H54 (cell line): ENCODE measurements at regions not wholly inside any gene's neighbourhood (a gene's known extent, or its start where the extent isn't known, plus 50 kb on each side); places are given as distances from the start of the nearest gene placed in this dataset.

Experiments
- DNase-seq: peaks from one replicate; pipeline ENCODE4 v3.0.0; 2011; ENCODE audit warnings: low spot score, mixed read lengths; ENCODE audit not compliant: insufficient read length
- FAIRE-seq: peaks from 3 replicates; lab custom pipeline; 2011; peaks lifted over from hg19 to GRCh38; lab: Jason Lieb, UNC
- POLR2A ChIP-seq: IDR thresholded peaks from 2 replicates; pipeline ENCODE4 v1.6.1; 2011; ENCODE audit warnings: low read depth, mild to moderate bottlenecking, low read length

GRCh38 chr3:87175732-87176131 lies 51.4 kb upstream of the CHMP2B start:
- DNase-seq, result no peak
- FAIRE-seq, result no peak
- no peak for TF ChIP-seq POLR2A

GRCh38 chr3:87173776-87174175 lies 53.3 kb upstream of the CHMP2B start:
- DNase-seq, result no peak
- TF ChIP-seq POLR2A, result no peak
- no peak for FAIRE-seq

DNA sequence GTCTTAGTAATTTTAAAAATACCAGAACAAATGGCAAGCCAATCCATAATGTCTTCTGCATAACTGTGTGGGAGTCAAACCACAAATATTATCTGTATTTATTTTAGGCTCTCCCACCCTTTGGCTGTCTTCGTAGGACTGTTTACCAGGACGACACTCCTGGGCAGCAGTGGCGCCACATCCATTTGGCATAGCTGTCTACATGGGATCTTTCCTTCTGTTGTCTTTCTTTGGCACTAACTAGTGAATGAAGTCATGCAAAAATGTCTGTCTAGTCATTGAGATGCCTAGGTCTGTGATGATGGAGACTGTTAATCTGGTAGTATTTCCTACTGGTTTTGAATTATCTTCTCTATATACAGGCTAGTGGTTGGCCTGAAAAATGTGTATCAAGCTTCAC lies 54.0 kb upstream of the CHMP2B start:
- no peak for TF ChIP-seq POLR2A
- FAIRE-seq (no peak), DNase-seq (no peak)

- no peak for TF ChIP-seq POLR2A
- FAIRE-seq (peak; percentile 97), DNase-seq (no peak)
Observed at GRCh38 chr3:87167628-87168456, 59.3 kb upstream of the CHMP2B start.

DNA sequence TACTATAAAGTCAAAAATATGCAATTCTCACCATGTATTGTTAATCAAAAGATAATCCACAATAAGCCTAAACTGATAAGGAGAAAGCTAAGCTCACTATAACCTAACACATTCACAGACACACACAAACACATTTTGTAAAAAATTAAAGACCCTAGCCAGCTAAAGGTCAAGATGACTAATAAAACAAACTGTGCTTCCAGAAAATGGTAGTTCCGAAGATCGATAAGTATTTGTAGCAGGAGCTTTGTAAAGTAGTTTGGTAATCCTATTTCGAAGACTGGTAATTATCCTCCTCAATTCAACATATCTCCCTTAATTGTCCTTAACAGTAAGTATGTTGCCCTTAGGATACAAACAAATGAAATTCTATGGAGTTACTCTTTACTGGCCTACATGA lies 62.9 kb upstream of the CHMP2B start:
- FAIRE-seq (no peak), DNase-seq (no peak)
- TF ChIP-seq POLR2A, result no peak

DNA sequence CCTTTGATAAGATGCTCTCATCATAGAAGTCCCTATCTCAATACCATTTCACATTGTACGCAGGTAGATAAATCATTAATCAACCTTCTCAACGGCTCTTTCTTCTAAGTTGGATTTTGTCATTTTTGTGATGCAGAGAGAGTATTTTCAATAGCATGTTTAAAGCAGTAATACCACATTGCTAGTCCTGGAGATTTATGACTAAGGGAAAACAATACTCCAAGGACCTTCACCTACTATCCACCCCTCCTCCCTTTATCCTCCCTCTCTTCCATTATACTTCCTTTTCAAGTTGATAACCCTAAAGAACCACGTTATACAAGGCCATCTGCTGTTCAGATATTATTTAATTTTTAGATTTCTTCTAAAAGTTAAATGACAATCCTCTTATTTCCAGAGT lies 65.3 kb upstream of the CHMP2B start:
- TF ChIP-seq POLR2A, result no peak
- no peak for FAIRE-seq
- no peak for DNase-seq

GRCh38 chr3:87161417-87161816 lies 65.7 kb upstream of the CHMP2B start:
- DNase-seq (no peak), FAIRE-seq (no peak)
- no peak for TF ChIP-seq POLR2A

DNA sequence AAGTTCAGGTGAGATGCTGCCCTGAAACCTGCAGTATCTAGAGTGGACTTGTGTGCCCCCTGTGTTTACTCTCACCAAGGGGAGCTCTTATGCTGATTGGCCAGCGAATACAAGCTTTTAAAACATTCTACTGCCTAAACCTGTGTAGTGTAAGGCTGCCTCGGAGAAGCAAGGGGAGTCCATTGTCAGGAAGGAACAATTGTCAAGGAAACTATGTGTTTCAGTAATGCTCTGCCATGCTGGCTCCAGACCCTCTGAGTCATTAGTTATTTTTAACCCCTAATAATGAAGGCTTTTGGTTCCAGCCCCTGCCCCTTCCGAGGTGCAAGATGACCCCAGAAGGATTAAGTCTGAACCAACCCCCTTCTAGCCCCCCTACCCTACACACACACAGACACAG lies 66.1 kb upstream of the CHMP2B start:
- no peak for DNase-seq
- no peak for FAIRE-seq
- TF ChIP-seq POLR2A, result no peak

GRCh38 chr3:87158823-87159222 lies 68.3 kb upstream of the CHMP2B start:
- DNase-seq (no peak), FAIRE-seq (no peak)
- no peak for TF ChIP-seq POLR2A

- DNase-seq (no peak), FAIRE-seq (no peak)
- TF ChIP-seq POLR2A, result no peak
Observed at GRCh38 chr3:87148020-87148419, 79.1 kb upstream of the CHMP2B start.

DNA sequence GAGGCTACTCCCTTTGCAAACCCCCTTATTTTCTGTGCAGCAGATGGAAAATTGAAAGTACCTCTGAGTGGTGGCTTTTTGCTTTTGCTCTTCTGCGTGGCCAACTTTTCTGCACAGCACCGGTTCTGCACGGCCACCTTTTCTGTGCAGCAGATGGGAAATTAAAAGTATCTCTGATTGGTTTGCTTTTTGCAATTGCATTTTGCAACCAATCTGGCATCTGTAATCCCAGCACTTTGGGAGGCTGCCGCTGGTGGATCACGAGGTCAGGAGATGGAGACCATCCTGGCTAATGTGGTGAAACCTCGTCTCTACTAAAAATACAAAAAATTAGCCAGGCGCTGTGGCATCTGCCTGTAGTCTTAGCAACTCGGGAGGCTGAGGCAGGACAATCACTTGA lies 79.5 kb upstream of the CHMP2B start:
- TF ChIP-seq POLR2A, result no peak
- FAIRE-seq, result no peak
- DNase-seq, result no peak

- DNase-seq (no peak), FAIRE-seq (no peak)
- no peak for TF ChIP-seq POLR2A
Observed at GRCh38 chr3:87145553-87145952, 81.6 kb upstream of the CHMP2B start.

DNA sequence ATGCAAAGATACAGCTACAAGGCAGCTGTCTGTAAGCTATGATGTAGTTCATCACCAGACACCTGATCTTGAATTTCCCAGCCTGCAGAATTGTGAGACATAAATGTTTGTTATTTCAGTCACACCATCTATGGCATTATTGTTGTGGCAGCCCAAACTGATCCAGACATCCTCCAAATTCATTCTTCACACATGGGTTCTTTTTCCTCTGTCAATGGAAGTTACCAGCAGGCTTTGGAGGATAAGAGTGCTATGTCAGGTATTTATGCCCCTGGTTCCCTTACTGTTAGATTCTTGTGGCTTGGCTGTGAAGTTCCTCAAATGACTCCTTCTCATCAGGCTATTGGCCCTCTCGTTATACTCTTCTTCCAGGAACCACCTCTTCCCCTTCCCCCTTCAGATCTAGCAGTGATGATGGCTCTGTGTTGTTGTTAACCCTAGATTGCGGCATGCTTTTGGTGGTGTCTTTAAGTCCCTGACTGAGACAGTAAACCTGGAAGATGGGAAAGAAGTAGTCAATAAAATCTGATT lies 91.0 kb upstream of the CHMP2B start:
- TF ChIP-seq POLR2A, result no peak
- DNase-seq, result no peak
- FAIRE-seq, result no peak

GRCh38 chr3:87135412-87135811 lies 91.7 kb upstream of the CHMP2B start:
- no peak for TF ChIP-seq POLR2A
- DNase-seq, result no peak
- no peak for FAIRE-seq

DNA sequence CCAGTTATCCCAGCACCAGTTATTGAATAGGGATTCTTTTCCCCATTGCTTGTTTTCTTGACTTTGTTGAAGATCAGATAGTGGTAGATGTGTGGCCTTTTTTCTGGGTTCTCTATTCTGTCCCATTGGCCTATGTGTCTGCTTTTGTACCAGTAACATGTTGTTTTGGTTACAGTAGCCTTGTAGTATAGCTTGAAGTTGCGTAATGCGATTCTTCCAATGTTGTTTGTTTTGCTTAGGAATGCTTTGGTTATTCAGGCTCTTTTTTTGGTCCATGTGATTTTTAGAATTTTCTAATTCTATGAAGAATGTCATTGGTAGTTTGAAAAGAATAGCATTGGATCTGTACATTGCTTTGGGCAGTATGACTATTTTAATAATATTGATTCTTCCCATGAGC lies 94.3 kb upstream of the CHMP2B start:
- FAIRE-seq (no peak), DNase-seq (no peak)
- TF ChIP-seq POLR2A, result no peak
